T-helper 2 cell treated with Interferon-gamma antibody and Interleukin-4, amounts not matched to agents 5 μg/mL and 100 μg/mL, for 36 hours (primary cell): ENCODE measurements at regions not wholly inside any gene's neighbourhood (a gene's known extent, or its start where the extent isn't known, plus 50 kb on each side); places are given as distances from the start of the nearest gene placed in this dataset.

Source experiments
- DNase-seq: peaks from one replicate; pipeline ENCODE4 v3.0.0; 2021; ENCODE audit warnings: low spot score
- H3K27ac Mint-ChIP-seq: one replicate; pipeline ENCODE4 v1.8.0; 2021; ENCODE audit warnings: mild to moderate bottlenecking, mixed read lengths
- H3K27me3 Mint-ChIP-seq: one replicate; pipeline ENCODE4 v1.8.0; 2021; ENCODE audit warnings: low read depth, mixed read lengths
- H3K36me3 Mint-ChIP-seq: one replicate; pipeline ENCODE4 v1.8.0; 2021; ENCODE audit warnings: low read depth, mixed read lengths
- H3K4me1 Mint-ChIP-seq: one replicate; pipeline ENCODE4 v1.8.0; 2021; ENCODE audit warnings: low read depth, mixed read lengths
- H3K4me3 Mint-ChIP-seq: one replicate; pipeline ENCODE4 v1.8.0; 2022; ENCODE audit warnings: mild to moderate bottlenecking, moderate library complexity, mixed read lengths
- H3K9me3 Mint-ChIP-seq: one replicate; pipeline ENCODE4 v1.8.0; 2021; ENCODE audit warnings: mixed read lengths

GRCh38 chr18:39776766-39777165, 2178.3 kb upstream of the PIK3C3 start:
- no peaks in the 10 kb centered on the region for H3K4me1 Mint-ChIP-seq
- no peak for DNase-seq
- H3K9me3 Mint-ChIP-seq, result peaks cover 23% of the 10 kb centered on the region
- H3K27me3 Mint-ChIP-seq, result no peaks in the 10 kb centered on the region
- H3K27ac Mint-ChIP-seq, result no peak overlapping the region
- H3K4me3 Mint-ChIP-seq, result no peak overlapping the region
- no peaks in the 10 kb centered on the region for H3K36me3 Mint-ChIP-seq

GRCh38 chr18:39774957-39775598, 2180.0 kb upstream of the PIK3C3 start:
- Mint-ChIP-seq H3K9me3 (peaks cover 21% of the 10 kb centered on the region), H3K27ac (no peak overlapping the region), H3K4me3 (no peak overlapping the region), H3K4me1 (no peaks in the 10 kb centered on the region), H3K36me3 (no peaks in the 10 kb centered on the region), H3K27me3 (no peaks in the 10 kb centered on the region)
- no peak for DNase-seq

- DNase-seq, result no peak
- no peak overlapping the region for H3K27ac Mint-ChIP-seq
These were observed 2181.4 kb upstream of the PIK3C3 start for GRCh38 chr18:39773646-39774045.

GRCh38 chr18:39772155-39772919, 2182.7 kb upstream of the PIK3C3 start:
- Mint-ChIP-seq H3K36me3 (no peaks in the 10 kb centered on the region), H3K9me3 (peaks cover 15% of the 10 kb centered on the region), H3K4me1 (no peaks in the 10 kb centered on the region), H3K27me3 (no peaks in the 10 kb centered on the region), H3K4me3 (no peak overlapping the region), H3K27ac (no peak overlapping the region)
- no peak for DNase-seq

More at GRCh38 chr18:39773646-39774045, 2181.4 kb upstream of the PIK3C3 start:
- Mint-ChIP-seq H3K27me3 (no peaks in the 10 kb centered on the region), H3K4me1 (no peaks in the 10 kb centered on the region), H3K36me3 (no peaks in the 10 kb centered on the region), H3K4me3 (no peak overlapping the region), H3K9me3 (peaks cover 15% of the 10 kb centered on the region)

- Mint-ChIP-seq H3K9me3 (peaks cover 16% of the 10 kb centered on the region), H3K27ac (no peak overlapping the region), H3K4me3 (no peak overlapping the region), H3K4me1 (no peaks in the 10 kb centered on the region), H3K27me3 (no peaks in the 10 kb centered on the region), H3K36me3 (no peaks in the 10 kb centered on the region)
- no peak for DNase-seq
These were observed 2184.6 kb upstream of the PIK3C3 start for GRCh38 chr18:39770399-39770798.

GRCh38 chr18:39764873-39765272, 2190.2 kb upstream of the PIK3C3 start:
- H3K27me3 Mint-ChIP-seq, result no peaks in the 10 kb centered on the region
- no peaks in the 10 kb centered on the region for H3K36me3 Mint-ChIP-seq
- H3K27ac Mint-ChIP-seq, result no peak overlapping the region
- no peaks in the 10 kb centered on the region for H3K4me1 Mint-ChIP-seq
- H3K9me3 Mint-ChIP-seq, result peaks cover 6% of the 10 kb centered on the region
- H3K4me3 Mint-ChIP-seq, result no peak overlapping the region
- no peak for DNase-seq

- peaks cover 4% of the 10 kb centered on the region for H3K9me3 Mint-ChIP-seq
- H3K4me3 Mint-ChIP-seq, result no peak overlapping the region
- DNase-seq, result no peak
- no peaks in the 10 kb centered on the region for H3K36me3 Mint-ChIP-seq
- H3K27ac Mint-ChIP-seq, result no peak overlapping the region
- H3K4me1 Mint-ChIP-seq, result no peaks in the 10 kb centered on the region
- no peaks in the 10 kb centered on the region for H3K27me3 Mint-ChIP-seq
These were observed 2193.8 kb upstream of the PIK3C3 start for GRCh38 chr18:39761273-39761672.

GRCh38 chr18:39759926-39760325, 2194.3 kb upstream of the CELF4 start:
- Mint-ChIP-seq H3K4me1 (no peaks in the 10 kb centered on the region), H3K27me3 (no peaks in the 10 kb centered on the region), H3K4me3 (no peak overlapping the region), H3K36me3 (no peaks in the 10 kb centered on the region), H3K9me3 (peaks cover 5% of the 10 kb centered on the region), H3K27ac (no peak overlapping the region)
- no peak for DNase-seq

- no peak overlapping the region for H3K27ac Mint-ChIP-seq
- no peak overlapping the region for H3K4me3 Mint-ChIP-seq
- H3K36me3 Mint-ChIP-seq, result no peaks in the 10 kb centered on the region
- H3K4me1 Mint-ChIP-seq, result no peaks in the 10 kb centered on the region
- H3K27me3 Mint-ChIP-seq, result no peaks in the 10 kb centered on the region
- H3K9me3 Mint-ChIP-seq, result peaks cover 16% of the 10 kb centered on the region
- no peak for DNase-seq
These were observed 2187.6 kb upstream of the CELF4 start for GRCh38 chr18:39753178-39753577.

- Mint-ChIP-seq H3K4me1 (no peaks in the 10 kb centered on the region), H3K9me3 (peaks cover 20% of the 10 kb centered on the region), H3K4me3 (no peak overlapping the region), H3K27ac (no peak overlapping the region), H3K27me3 (no peaks in the 10 kb centered on the region), H3K36me3 (no peaks in the 10 kb centered on the region)
- no peak for DNase-seq
These were observed 2186.8 kb upstream of the CELF4 start for GRCh38 chr18:39752351-39752750.

- Mint-ChIP-seq H3K36me3 (no peaks in the 10 kb centered on the region), H3K27me3 (no peaks in the 10 kb centered on the region), H3K4me3 (no peak overlapping the region), H3K27ac (no peak overlapping the region), H3K4me1 (no peaks in the 10 kb centered on the region), H3K9me3 (peaks cover 20% of the 10 kb centered on the region)
- DNase-seq, result no peak
These were observed 2186.3 kb upstream of the CELF4 start for GRCh38 chr18:39751921-39752320.

- Mint-ChIP-seq H3K4me3 (no peak overlapping the region), H3K4me1 (no peaks in the 10 kb centered on the region), H3K9me3 (peaks cover 18% of the 10 kb centered on the region), H3K27ac (no peak overlapping the region), H3K36me3 (no peaks in the 10 kb centered on the region), H3K27me3 (no peaks in the 10 kb centered on the region)
- DNase-seq, result no peak
These were observed 2185.6 kb upstream of the CELF4 start for GRCh38 chr18:39751161-39751560.

GRCh38 chr18:39749154-39749553, 2183.6 kb upstream of the CELF4 start:
- no peaks in the 10 kb centered on the region for H3K4me1 Mint-ChIP-seq

GRCh38 chr18:39748727-39749126, 2183.1 kb upstream of the CELF4 start:
- no peak overlapping the region for H3K27ac Mint-ChIP-seq
- DNase-seq, result no peak
- H3K27me3 Mint-ChIP-seq, result no peaks in the 10 kb centered on the region
- no peaks in the 10 kb centered on the region for H3K36me3 Mint-ChIP-seq
- H3K4me3 Mint-ChIP-seq, result no peak overlapping the region
- peaks cover 10% of the 10 kb centered on the region for H3K9me3 Mint-ChIP-seq
- no peaks in the 10 kb centered on the region for H3K4me1 Mint-ChIP-seq

More at GRCh38 chr18:39749154-39749553, 2183.6 kb upstream of the CELF4 start:
- Mint-ChIP-seq H3K27ac (no peak overlapping the region), H3K4me3 (no peak overlapping the region), H3K27me3 (no peaks in the 10 kb centered on the region), H3K9me3 (peaks cover 10% of the 10 kb centered on the region), H3K36me3 (no peaks in the 10 kb centered on the region)
- no peak for DNase-seq
